K562 (cell line): ENCODE measurements at regions not wholly inside any gene's neighbourhood (a gene's known extent, or its start where the extent isn't known, plus 50 kb on each side); places are given as distances from the start of the nearest gene placed in this dataset.

Experiments
- ATAC-seq: fragments of 200-7000 bp; cut with Tn5 transposase; 3 replicates; pipeline ENCODE4 v1.9.1; 2020; ENCODE audit warnings: moderate library complexity
- BruUV-seq: library from RNA; stranded (reverse); fragments of 400-500 nt; replicated peaks from 2 replicates; lab custom pipeline; 2021; lab: Mats Ljungman, UMichigan
- CTCF ChIA-PET: fragments of 300-600 bp; formaldehyde crosslinking; extraction: SDS; loops from one replicate; lab custom pipeline; 2021; ENCODE audit warnings: low intra/inter-chr PET ratio; lab: Yijun Ruan, JAX
- POLR2A ChIA-PET: fragments of 300-600, 350-650 bp; sonication (Branson Sonifier 250); formaldehyde crosslinking; extraction: SDS; loops from one replicate; lab custom pipeline; 2021; ENCODE audit warnings: antibody characterized with exemption, inconsistent platforms; lab: Yijun Ruan, JAX
- DNase-seq, 4 experiments: peaks; one replicate each; pipeline versions ENCODE4 v3.0.0 to v3.0.0-alpha.2; 2011 to 2018; ENCODE audit warnings: low spot score in 3 of 4, mixed read lengths in 3 of 4; ENCODE audit errors: extremely low read depth in 1 of 4
- FAIRE-seq: peaks from 2 replicates; lab custom pipeline; 2011; peaks lifted over from hg19 to GRCh38; lab: Jason Lieb, UNC
- H2AFZ ChIP-seq: 2 replicates; pipeline ENCODE4 v1.6.0; 2011; ENCODE audit warnings: low read depth, low read length, control low read depth, inconsistent platforms
- H3K27ac ChIP-seq: fragments of 200-600 bp; 3 replicates; pipeline ENCODE4 v1.8.0; 2011; ENCODE audit warnings: low read depth, mild to moderate bottlenecking, control low read depth, inconsistent platforms, low read length, moderate library complexity, mixed read lengths; ENCODE audit errors: extremely low read depth
- H3K27me3 ChIP-seq, 2 experiments: fragments of 300-600 bp in 1 of 2; 2 replicates in 1 of 2; 3 replicates in 1 of 2; pipeline versions ENCODE4 v1.6.0 to v1.8.0; 2011; ENCODE audit warnings: inconsistent platforms in 2 of 2, low read length in 2 of 2, mild to moderate bottlenecking in 1 of 2, mixed read lengths in 1 of 2, moderate library complexity in 1 of 2; ENCODE audit not compliant: control insufficient read depth in 2 of 2, insufficient read depth in 2 of 2
- H3K36me3 ChIP-seq: fragments of 300-600 bp; 3 replicates; pipeline ENCODE4 v1.8.0; 2011; ENCODE audit warnings: mild to moderate bottlenecking, low read length, inconsistent platforms; ENCODE audit not compliant: control insufficient read depth, insufficient read depth
- H3K4me1 ChIP-seq, 2 experiments: fragments of 200-600 bp in 1 of 2; replicated peaks in 1 of 2; 2 replicates in 1 of 2; 3 replicates in 1 of 2; pipeline versions ENCODE4 v1.5.1 to v1.8.0; 2011; ENCODE audit warnings: inconsistent platforms in 2 of 2, low read length in 2 of 2, mild to moderate bottlenecking in 1 of 2, mixed read lengths in 1 of 2, moderate library complexity in 1 of 2; ENCODE audit not compliant: control insufficient read depth in 2 of 2, insufficient read depth in 2 of 2
- H3K4me2 ChIP-seq: 2 replicates; pipeline ENCODE4 v1.6.1; 2011; ENCODE audit warnings: low read length, control low read depth, inconsistent platforms, mixed read lengths; ENCODE audit not compliant: insufficient read depth
- H3K4me3 ChIP-seq: fragments of 200-600 bp; sonication (generic), shearing (Covaris generic); 2 replicates; pipeline ENCODE4 v1.5.1; 2016; ENCODE audit warnings: control low read depth, inconsistent platforms
- H3K79me2 ChIP-seq: fragments of 200-600 bp; 3 replicates; pipeline ENCODE4 v1.8.0; 2011; ENCODE audit warnings: low read length, inconsistent platforms; ENCODE audit not compliant: control insufficient read depth, insufficient read depth
- H3K9ac ChIP-seq, 2 experiments: 2 replicates each; pipeline versions ENCODE4 v1.6.0 to v1.6.1; 2011; ENCODE audit warnings: low read depth in 2 of 2, low read length in 2 of 2, control low read depth in 1 of 2, inconsistent platforms in 1 of 2, mild to moderate bottlenecking in 1 of 2, mixed read lengths in 1 of 2; ENCODE audit not compliant: insufficient read depth in 1 of 2
- H3K9me1 ChIP-seq: one replicate; pipeline ENCODE4 v1.6.0; 2011; ENCODE audit warnings: inconsistent platforms, mild to moderate bottlenecking, low read length, moderate library complexity; ENCODE audit not compliant: control insufficient read depth, insufficient read depth
- H3K9me3 ChIP-seq: replicated peaks from 2 replicates; pipeline ENCODE4 v1.5.1; 2011; ENCODE audit warnings: low read depth, low read length, inconsistent platforms; ENCODE audit not compliant: control insufficient read depth, insufficient read depth
- H4K20me1 ChIP-seq: replicated peaks from 2 replicates; pipeline ENCODE4 v1.6.1; 2011; ENCODE audit warnings: low read length, inconsistent platforms, mixed read lengths; ENCODE audit not compliant: control insufficient read depth, insufficient read depth
- ARID4B ChIP-seq: sonication (generic); formaldehyde crosslinking; IDR thresholded peaks from 2 replicates; pipeline ENCODE4 v1.8.0; 2022; ENCODE audit warnings: mild to moderate bottlenecking, missing genetic modification reagents
- BMI1 ChIP-seq: fragments of 150-350 bp; IDR thresholded peaks from 2 replicates; pipeline ENCODE4 v1.6.1; 2014; ENCODE audit warnings: low read length
- DEAF1 ChIP-seq: fragments of 450-650 bp; formaldehyde crosslinking; IDR thresholded peaks from 2 replicates; pipeline ENCODE4 v1.4.0; 2020; ENCODE audit warnings: mild to moderate bottlenecking, moderate library complexity
- ESRRA ChIP-seq: fragments of 450-650 bp; IDR thresholded peaks from 2 replicates; pipeline ENCODE4 v1.6.1; 2014; ENCODE audit warnings: low read depth, mild to moderate bottlenecking, moderate library complexity, borderline replicate concordance
- GABPB2 ChIP-seq: fragments of 250-450 bp; sonication (Bioruptor Pico); conservative IDR thresholded peaks from 2 replicates; pipeline ENCODE4 v1.5.1; 2021; ENCODE audit warnings: mild to moderate bottlenecking
- ILF3 ChIP-seq: fragments of 450-650 bp; IDR thresholded peaks from 2 replicates; pipeline ENCODE4 v1.6.1; 2018; ENCODE audit warnings: antibody characterized with exemption, mild to moderate bottlenecking, moderate library complexity, borderline replicate concordance
- KLF6 ChIP-seq: fragments of 250-450 bp; sonication (Bioruptor Pico); IDR thresholded peaks from 2 replicates; pipeline ENCODE4 v1.4.0; 2020; ENCODE audit warnings: mild to moderate bottlenecking, moderate library complexity, borderline replicate concordance
- MCM3 ChIP-seq: fragments of 450-650 bp; IDR thresholded peaks from 2 replicates; pipeline ENCODE4 v1.6.1; 2016
- RBM15 ChIP-seq: fragments of 200-400 bp; formaldehyde crosslinking; IDR thresholded peaks from 2 replicates; pipeline ENCODE4 v1.6.1; 2018; ENCODE audit warnings: mild to moderate bottlenecking, low read length, moderate library complexity; ENCODE audit not compliant: insufficient read depth
- RBM25 ChIP-seq: fragments of 200-400 bp; formaldehyde crosslinking; IDR thresholded peaks from 2 replicates; pipeline ENCODE4 v1.6.1; 2018; ENCODE audit warnings: low read length, low read depth, moderate library complexity; ENCODE audit not compliant: severe bottlenecking
- RUNX1 ChIP-seq: sonication (generic); IDR thresholded peaks from 2 replicates; pipeline ENCODE4 v1.6.1; 2016; ENCODE audit warnings: antibody characterized with exemption, low read depth
- SAP30 ChIP-seq: fragments of 200-600 bp; sonication (generic); IDR thresholded peaks from 2 replicates; pipeline ENCODE4 v1.6.1; 2012; ENCODE audit warnings: borderline replicate concordance, low read depth, mild to moderate bottlenecking, moderate library complexity, low read length, control low read depth, inconsistent platforms; ENCODE audit not compliant: insufficient read depth, poor library complexity, severe bottlenecking
- SETDB1 ChIP-seq: IDR thresholded peaks from one replicate; pipeline ENCODE4 v1.6.1; 2012; ENCODE audit warnings: low read length, control low read depth, inconsistent platforms
- WHSC1 ChIP-seq: IDR thresholded peaks from one replicate; pipeline ENCODE4 v1.6.1; 2012; ENCODE audit warnings: low read length, control low read depth, inconsistent platforms
- ZBTB34 ChIP-seq: fragments of 250-450 bp; sonication (Bioruptor Pico); IDR thresholded peaks from 2 replicates; pipeline ENCODE4 v1.8.0; 2021; ENCODE audit warnings: mild to moderate bottlenecking, moderate library complexity
- ZNF3 ChIP-seq: fragments of 250-450 bp; sonication (Bioruptor Pico); IDR thresholded peaks from 2 replicates; pipeline ENCODE4 v1.5.0; 2021; ENCODE audit warnings: mild to moderate bottlenecking, moderate library complexity
- ZNF561 ChIP-seq: fragments of 450-650 bp; formaldehyde crosslinking; conservative IDR thresholded peaks from 2 replicates; pipeline ENCODE4 v1.4.0; 2020; ENCODE audit warnings: mild to moderate bottlenecking, moderate library complexity
- WGBS: fragments of 100-300 bp; shearing (Covaris generic); methylation state at CpG from one replicate; pipeline ENCODE4 v1.1.6; 2016; ENCODE audit warnings: low coverage, mixed read lengths; ENCODE audit not compliant: insufficient coverage; ENCODE audit errors: missing lambda C conversion rate; 5-methylcytosine and 5-hydroxymethylcytosine counted together
- in situ Hi-C: fragments of 300-500 bp; cut with MboI; formaldehyde crosslinking; loops from 4 replicates; pipeline ENCODE4 v1.15.0; 2018; ENCODE audit warnings: inconsistent platforms, mixed read lengths
- intact Hi-C: fragments of 100-400 bp; cut with micrococcal nuclease; formaldehyde crosslinking; loops from 2 replicates; pipeline ENCODE4 v1.14.2; 2022

- H3K4me3 ChIP-seq, result no peak overlapping the region
- H3K27me3 ChIP-seq, result peaks cover 0 to 2% of the 10 kb centered on the region in 2 experiments; a peak in 1 of 5 replicates
- POLR2A ChIA-PET, result no interaction called here
- DNase-seq (no peak), ATAC-seq (no peak), FAIRE-seq (no peak)
- H3K4me1 ChIP-seq, result no peaks in the 10 kb centered on the region
- no peaks in the 10 kb centered on the region for H3K79me2 ChIP-seq
- H3K4me2 ChIP-seq, result no peak overlapping the region
- H2AFZ ChIP-seq, result no peak overlapping the region
- in situ Hi-C loops (no loop called here), intact Hi-C loops (no loop called here)
- CTCF ChIA-PET, result no interaction called here
- WGBS, result 4% methylated on average over 3 of the region's 3 CpGs
- H3K9me1 ChIP-seq, result no peaks in the 10 kb centered on the region
- no peaks in the 10 kb centered on the region for H4K20me1 ChIP-seq
- no peaks in the 10 kb centered on the region for H3K9me3 ChIP-seq
- no TSS peak for BruUV-seq
- no peaks in the 10 kb centered on the region for H3K36me3 ChIP-seq
- no peak overlapping the region for H3K9ac ChIP-seq
- no peak overlapping the region for H3K27ac ChIP-seq
- TF ChIP-seq WHSC1 (no peak), ZNF3 (no peak), KLF6 (CRISPR knock-in tag) (no peak), ARID4B (no peak), GABPB2 (CRISPR knock-in tag) (no peak), ZNF561 (CRISPR knock-in tag) (no peak), SAP30 (no peak), MCM3 (no peak), DEAF1 (no peak), ESRRA (no peak), SETDB1 (no peak), RBM25 (no peak), RBM15 (no peak), ILF3 (no peak), BMI1 (no peak), RUNX1 (no peak), ZBTB34 (no peak)
These were observed 134.2 kb upstream of the PRSS3 start for GRCh38 chr9:33661176-33661575.
